ENCODE measurements at regions not wholly inside any gene's neighbourhood (a gene's known extent, or its start where the extent isn't known, plus 50 kb on each side); places are given as distances from the start of the nearest gene placed in this dataset.
"Not testable (repeated sequence)": the region's sequence is repeated elsewhere in the genome, so short reads cannot be mapped to it uniquely, and the experiment has no call there.

DNA sequence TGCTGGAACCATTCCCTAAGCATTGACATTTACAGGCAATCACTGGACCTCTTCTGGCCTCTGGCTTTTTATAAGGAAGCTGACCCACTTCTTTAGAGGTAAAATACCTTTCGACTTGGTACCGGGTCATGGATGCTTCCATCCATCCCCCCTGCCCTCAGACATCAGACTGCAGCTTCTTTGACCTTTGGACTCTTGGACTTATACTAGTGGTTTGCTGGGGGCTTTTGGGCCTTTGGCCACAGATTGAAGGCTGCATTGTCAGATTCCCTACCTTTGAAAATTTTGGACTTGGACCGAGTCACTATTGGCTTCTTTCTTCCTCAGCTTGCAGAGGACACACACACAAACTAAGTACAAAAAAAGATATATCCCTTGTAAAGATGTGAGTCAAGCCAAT, 86.1 kb downstream of the TTC6 start:
- H3K36me3 ChIP-seq (ENCODE audit: control insufficient read depth, insufficient read depth, low read length): no peaks in the 10 kb centered on the region
- no CpG with 5 or more reads among the region's 3 CpGs for WGBS (ENCODE audit: insufficient coverage, insufficient read length)
- no peaks in the 10 kb centered on the region for H3K4me1 ChIP-seq (ENCODE audit: control insufficient read depth, insufficient read depth, low read length)
- no peak overlapping the region for H3K27ac ChIP-seq (ENCODE audit: low read length)
- DNase-seq (ENCODE audit: low read depth, low spot score): no peak
- no peak overlapping the region for H3K4me3 ChIP-seq (ENCODE audit: low read length)
- no peaks in the 10 kb centered on the region for H3K27me3 ChIP-seq (ENCODE audit: control insufficient read depth, insufficient read depth, low read length)
- no peaks in the 10 kb centered on the region for H3K9me3 ChIP-seq (ENCODE audit: control insufficient read depth, insufficient read depth, low read length)

DNA sequence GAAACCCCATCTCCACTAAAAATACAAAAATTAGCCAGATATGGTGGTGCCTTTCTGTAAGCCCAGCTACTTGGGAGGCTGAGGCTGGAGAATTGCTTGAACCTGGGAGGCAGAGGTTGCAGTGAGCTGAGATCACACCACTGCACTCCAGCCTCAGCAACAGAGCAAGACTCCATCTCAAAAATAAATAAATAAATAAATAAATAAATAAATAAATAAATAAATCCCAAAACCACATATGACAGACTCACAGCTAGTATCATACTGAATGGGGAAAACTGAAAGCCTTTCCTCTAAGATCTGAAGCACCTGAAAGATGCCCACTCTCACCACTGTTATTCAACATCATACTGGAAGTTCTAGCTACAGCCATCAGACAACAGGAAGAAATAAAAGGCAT, 97.3 kb downstream of the TTC6 start:
- not testable (repeated sequence) for H3K27ac ChIP-seq (ENCODE audit: low read length); H3K4me1 ChIP-seq (ENCODE audit: control insufficient read depth, insufficient read depth, low read length); H3K27me3 ChIP-seq (ENCODE audit: control insufficient read depth, insufficient read depth, low read length); DNase-seq (ENCODE audit: low read depth, low spot score); H3K36me3 ChIP-seq (ENCODE audit: control insufficient read depth, insufficient read depth, low read length); H3K4me3 ChIP-seq (ENCODE audit: low read length); H3K9me3 ChIP-seq (ENCODE audit: control insufficient read depth, insufficient read depth, low read length)

DNA sequence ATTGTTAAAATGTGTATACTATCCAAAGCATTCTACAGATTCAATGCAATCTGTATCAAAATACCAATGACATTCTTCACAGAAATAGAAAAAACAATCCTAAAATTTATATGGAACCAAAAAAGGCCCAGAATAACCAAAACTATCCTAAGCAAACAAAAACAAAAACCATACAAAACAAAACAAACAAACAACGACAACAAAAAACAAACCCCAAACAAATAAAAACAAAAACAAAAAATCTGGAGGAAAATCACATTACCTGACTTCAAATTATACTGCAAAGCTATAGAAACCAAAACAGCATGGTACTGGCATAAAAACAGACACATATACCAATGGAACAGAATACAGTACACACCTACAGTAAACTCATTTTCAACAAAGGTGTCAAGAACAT, 98.0 kb downstream of the TTC6 start:
- not testable (repeated sequence) for H3K4me3 ChIP-seq (ENCODE audit: low read length); H3K27ac ChIP-seq (ENCODE audit: low read length); H3K4me1 ChIP-seq (ENCODE audit: control insufficient read depth, insufficient read depth, low read length); DNase-seq (ENCODE audit: low read depth, low spot score); H3K9me3 ChIP-seq (ENCODE audit: control insufficient read depth, insufficient read depth, low read length); H3K27me3 ChIP-seq (ENCODE audit: control insufficient read depth, insufficient read depth, low read length); H3K36me3 ChIP-seq (ENCODE audit: control insufficient read depth, insufficient read depth, low read length)
- WGBS (ENCODE audit: insufficient coverage, insufficient read length): 100% methylated on average over 1 of the region's 1 CpG

- Histone ChIP-seq H3K9me3 (ENCODE audit: control insufficient read depth, insufficient read depth, low read length) (no peaks in the 10 kb centered on the region), H3K27ac (ENCODE audit: low read length) (no peak overlapping the region), H3K27me3 (ENCODE audit: control insufficient read depth, insufficient read depth, low read length) (no peaks in the 10 kb centered on the region), H3K4me3 (ENCODE audit: low read length) (no peak overlapping the region), H3K36me3 (ENCODE audit: control insufficient read depth, insufficient read depth, low read length) (no peaks in the 10 kb centered on the region), H3K4me1 (ENCODE audit: control insufficient read depth, insufficient read depth, low read length) (no peaks in the 10 kb centered on the region)
- no peak for DNase-seq (ENCODE audit: low read depth, low spot score)
- WGBS (ENCODE audit: insufficient coverage, insufficient read length): no CpG with 5 or more reads among the region's 1 CpG
Observed at GRCh38 chr14:37695866-37696265, 100.4 kb downstream of the TTC6 start.

DNA sequence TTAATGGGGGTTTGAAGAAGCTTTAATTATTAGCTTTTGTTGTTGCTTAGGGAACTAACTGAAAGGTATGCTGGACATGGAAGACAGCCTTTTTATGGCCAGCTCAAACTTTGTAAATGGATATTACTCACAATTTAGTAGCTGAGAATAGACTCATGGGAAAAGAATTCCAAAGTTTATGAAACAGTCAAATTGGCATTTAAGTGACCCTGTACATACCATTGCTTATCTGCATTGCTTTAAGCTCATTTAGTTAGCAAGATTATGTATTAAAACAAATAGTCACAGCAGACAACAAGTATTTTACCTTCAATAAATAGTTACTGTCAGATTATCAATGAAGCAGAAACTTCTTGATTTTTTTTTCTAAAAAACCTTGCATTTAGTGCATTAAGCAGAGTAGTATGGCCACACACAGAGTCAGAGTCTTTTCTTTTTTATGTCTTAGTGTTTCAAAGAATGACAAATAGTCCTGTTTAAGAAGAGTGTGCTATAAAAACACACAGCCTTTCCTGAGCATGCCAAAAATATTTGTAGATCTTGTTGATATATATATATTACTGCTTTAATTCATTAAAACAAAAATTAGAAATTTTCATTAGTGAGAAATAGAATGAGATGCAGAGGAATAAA, 102.2 kb downstream of the TTC6 start:
- DNase-seq (ENCODE audit: low read depth, low spot score): no peak
- Histone ChIP-seq H3K9me3 (ENCODE audit: control insufficient read depth, insufficient read depth, low read length) (no peaks in the 10 kb centered on the region), H3K27me3 (ENCODE audit: control insufficient read depth, insufficient read depth, low read length) (no peaks in the 10 kb centered on the region), H3K4me3 (ENCODE audit: low read length) (no peak overlapping the region), H3K36me3 (ENCODE audit: control insufficient read depth, insufficient read depth, low read length) (no peaks in the 10 kb centered on the region), H3K27ac (ENCODE audit: low read length) (no peak overlapping the region), H3K4me1 (ENCODE audit: control insufficient read depth, insufficient read depth, low read length) (no peaks in the 10 kb centered on the region)

DNA sequence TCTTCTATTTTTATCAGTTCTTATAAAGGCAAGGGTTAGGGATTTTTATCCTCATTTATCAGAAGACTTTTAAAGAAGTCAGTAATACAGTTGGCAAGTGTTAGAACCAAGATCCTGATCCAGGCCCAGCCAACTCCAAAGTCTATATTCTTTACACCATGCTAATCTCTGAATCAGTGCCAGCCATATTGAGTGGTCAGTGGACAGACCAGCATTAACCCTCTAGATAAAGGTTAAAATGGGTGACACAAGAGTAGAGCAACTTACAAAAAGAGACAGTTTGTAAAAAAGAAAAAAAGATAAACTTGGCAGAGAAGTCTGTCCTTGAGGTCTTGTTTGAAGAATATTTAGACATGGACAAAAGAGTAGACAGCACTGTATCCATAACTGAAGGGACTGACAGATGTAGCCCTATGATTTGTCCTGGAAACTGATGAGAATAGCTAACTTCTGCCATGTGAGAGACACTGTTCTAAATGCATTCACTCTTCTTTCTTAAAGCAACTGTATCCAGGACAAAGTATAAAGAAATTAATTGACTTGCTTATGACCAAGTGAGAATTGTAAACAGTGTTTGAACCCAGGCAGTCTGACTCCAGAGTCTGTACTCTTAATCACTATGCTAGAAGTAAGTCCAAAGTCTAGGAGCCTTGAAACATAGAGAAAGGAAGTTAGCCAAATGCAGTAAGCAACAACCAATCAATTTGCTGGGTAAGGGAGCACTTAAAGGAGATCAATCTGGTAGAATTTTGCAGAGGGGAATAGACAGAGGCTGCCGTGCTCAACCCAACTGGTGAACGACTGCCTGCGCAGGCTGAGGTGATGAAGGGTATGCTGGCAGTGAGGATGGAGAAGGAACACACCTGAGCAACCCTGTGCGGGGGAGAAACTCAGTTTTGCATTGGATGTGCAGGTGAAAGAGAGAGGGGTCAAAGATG, 103.7 kb downstream of the TTC6 start:
- no CpG with 5 or more reads among the region's 4 CpGs for WGBS (ENCODE audit: insufficient coverage, insufficient read length)
- H3K4me3 ChIP-seq (ENCODE audit: low read length): no peak overlapping the region; the same call in 1 of the 2 replicates
- DNase-seq (ENCODE audit: low read depth, low spot score): no peak

DNA sequence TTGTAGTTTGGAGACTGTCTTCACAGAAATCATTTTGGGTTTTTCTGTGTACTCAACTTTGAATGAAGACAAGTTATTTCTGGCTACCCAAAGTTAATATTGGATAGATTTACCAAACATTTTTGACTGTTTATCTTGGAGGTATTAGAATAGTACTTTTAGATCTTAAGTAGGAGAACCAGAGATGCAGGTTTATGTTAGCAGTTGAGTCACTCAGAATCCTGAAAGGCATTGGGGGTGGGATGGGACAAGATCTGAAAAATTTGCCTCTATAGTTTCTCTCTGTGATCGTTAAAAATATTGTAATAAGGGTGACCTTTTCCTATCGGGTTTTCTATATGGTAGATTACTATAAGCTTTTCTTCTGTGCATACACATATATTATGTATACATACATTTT, 112.3 kb downstream of the TTC6 start:
- WGBS (ENCODE audit: insufficient coverage, insufficient read length): no CpG with 5 or more reads among the region's 2 CpGs
- H3K27me3 ChIP-seq (ENCODE audit: control insufficient read depth, insufficient read depth, low read length): no peaks in the 10 kb centered on the region
- H3K9me3 ChIP-seq (ENCODE audit: control insufficient read depth, insufficient read depth, low read length): no peaks in the 10 kb centered on the region
- H3K4me3 ChIP-seq (ENCODE audit: low read length): no peak overlapping the region
- no peak overlapping the region for H3K27ac ChIP-seq (ENCODE audit: low read length)
- H3K36me3 ChIP-seq (ENCODE audit: control insufficient read depth, insufficient read depth, low read length): no peaks in the 10 kb centered on the region
- no peaks in the 10 kb centered on the region for H3K4me1 ChIP-seq (ENCODE audit: control insufficient read depth, insufficient read depth, low read length)
- no peak for DNase-seq (ENCODE audit: low read depth, low spot score)

More for the DNA sequence above, 103.7 kb downstream of the TTC6 start:
- no peaks in the 10 kb centered on the region for H3K36me3 ChIP-seq (ENCODE audit: control insufficient read depth, insufficient read depth, low read length)
- H3K27me3 ChIP-seq (ENCODE audit: control insufficient read depth, insufficient read depth, low read length): no peaks in the 10 kb centered on the region
- no peak overlapping the region for H3K27ac ChIP-seq (ENCODE audit: low read length)
- H3K4me1 ChIP-seq (ENCODE audit: control insufficient read depth, insufficient read depth, low read length): no peaks in the 10 kb centered on the region
- no peaks in the 10 kb centered on the region for H3K9me3 ChIP-seq (ENCODE audit: control insufficient read depth, insufficient read depth, low read length)

GRCh38 chr14:37708481-37708880, 113.1 kb downstream of the TTC6 start:
- WGBS (ENCODE audit: insufficient coverage, insufficient read length): no CpG with 5 or more reads among the region's 2 CpGs
- no peak overlapping the region for H3K27ac ChIP-seq (ENCODE audit: low read length)

DNA sequence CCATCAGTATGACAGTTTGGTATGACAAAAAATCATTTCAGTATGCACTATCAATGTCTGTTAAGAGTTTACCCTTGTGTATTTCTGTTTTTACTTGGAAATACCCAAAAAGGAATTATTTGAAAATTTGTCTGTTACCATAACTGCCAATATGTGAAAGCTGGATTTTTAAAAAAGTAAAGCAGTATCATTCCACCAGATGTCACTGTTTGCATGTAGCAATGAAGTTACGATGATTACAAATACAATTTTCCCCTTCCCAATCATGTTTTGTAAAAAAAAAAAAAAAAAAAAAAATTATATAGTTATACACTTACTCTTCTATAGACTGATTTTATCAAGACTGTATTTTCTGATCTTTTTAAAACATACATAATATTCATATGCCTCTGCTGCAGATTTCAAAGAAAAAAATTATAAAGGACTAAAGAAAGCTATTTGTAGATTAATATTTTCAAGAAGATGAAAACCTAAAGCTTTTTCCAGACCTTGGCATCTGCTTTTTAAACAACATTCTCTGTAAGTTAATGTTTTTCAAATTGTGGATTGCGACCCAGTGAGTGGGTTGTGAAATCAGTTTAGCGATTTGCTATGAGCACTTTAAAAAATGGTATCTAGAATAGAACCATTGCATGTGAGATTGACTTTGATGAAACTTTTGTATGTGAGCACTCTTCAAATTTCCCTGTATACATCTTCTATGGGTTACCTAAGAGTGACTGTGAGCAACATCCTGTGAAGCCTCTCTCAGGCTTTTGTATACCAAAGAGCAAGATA, 114.2 kb downstream of the TTC6 start:
- Histone ChIP-seq H3K4me1 (ENCODE audit: control insufficient read depth, insufficient read depth, low read length) (no peaks in the 10 kb centered on the region), H3K36me3 (ENCODE audit: control insufficient read depth, insufficient read depth, low read length) (no peaks in the 10 kb centered on the region), H3K27me3 (ENCODE audit: control insufficient read depth, insufficient read depth, low read length) (no peaks in the 10 kb centered on the region), H3K9me3 (ENCODE audit: control insufficient read depth, insufficient read depth, low read length) (no peaks in the 10 kb centered on the region), H3K27ac (ENCODE audit: low read length) (no peak overlapping the region), H3K4me3 (ENCODE audit: low read length) (no peak overlapping the region)
- WGBS (ENCODE audit: insufficient coverage, insufficient read length): no CpG with 5 or more reads among the region's 3 CpGs
- DNase-seq (ENCODE audit: low read depth, low spot score): no peak

More at GRCh38 chr14:37708481-37708880, 113.1 kb downstream of the TTC6 start:
- Histone ChIP-seq H3K27me3 (ENCODE audit: control insufficient read depth, insufficient read depth, low read length) (no peaks in the 10 kb centered on the region), H3K36me3 (ENCODE audit: control insufficient read depth, insufficient read depth, low read length) (no peaks in the 10 kb centered on the region), H3K9me3 (ENCODE audit: control insufficient read depth, insufficient read depth, low read length) (no peaks in the 10 kb centered on the region), H3K4me1 (ENCODE audit: control insufficient read depth, insufficient read depth, low read length) (no peaks in the 10 kb centered on the region), H3K4me3 (ENCODE audit: low read length) (no peak overlapping the region)
- no peak for DNase-seq (ENCODE audit: low read depth, low spot score)

DNA sequence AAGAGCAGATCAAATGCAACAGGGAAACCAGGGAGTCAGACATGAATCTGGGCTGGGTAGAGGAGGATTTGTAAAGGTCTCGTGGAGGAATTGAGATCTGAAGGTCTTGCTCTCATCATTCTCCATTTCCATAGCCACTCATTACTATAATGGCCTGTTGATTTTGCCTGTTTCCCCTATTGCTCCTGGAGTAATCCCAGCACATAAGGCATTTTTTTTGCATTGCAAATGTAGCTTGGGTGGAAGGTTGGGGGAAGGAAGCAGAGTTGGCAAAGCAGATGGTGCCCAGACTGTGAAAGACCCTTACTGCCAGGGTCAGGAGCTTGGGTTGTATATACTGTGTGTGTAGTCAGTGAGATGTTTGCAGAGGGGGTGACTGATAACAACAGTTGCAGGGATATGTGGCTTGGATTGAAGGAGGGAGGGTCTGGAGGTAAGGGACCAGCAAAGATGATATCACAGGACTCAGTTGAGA, 116.0 kb downstream of the TTC6 start:
- DNase-seq (ENCODE audit: low read depth, low spot score): no peak
- H3K9me3 ChIP-seq (ENCODE audit: control insufficient read depth, insufficient read depth, low read length): no peaks in the 10 kb centered on the region
- H3K27me3 ChIP-seq (ENCODE audit: control insufficient read depth, insufficient read depth, low read length): no peaks in the 10 kb centered on the region
- no CpG with 5 or more reads among the region's 1 CpG for WGBS (ENCODE audit: insufficient coverage, insufficient read length)
- no peaks in the 10 kb centered on the region for H3K4me1 ChIP-seq (ENCODE audit: control insufficient read depth, insufficient read depth, low read length)
- H3K36me3 ChIP-seq (ENCODE audit: control insufficient read depth, insufficient read depth, low read length): no peaks in the 10 kb centered on the region
- H3K4me3 ChIP-seq (ENCODE audit: low read length): no peak overlapping the region
- H3K27ac ChIP-seq (ENCODE audit: low read length): no peak overlapping the region
